ENCODE measurements at regions not wholly inside any gene's neighbourhood (a gene's known extent, or its start where the extent isn't known, plus 50 kb on each side); places are given as distances from the start of the nearest gene placed in this dataset.

- Histone ChIP-seq H3K4me1 (ENCODE audit: control insufficient read depth in 2 of 2, insufficient read depth in 1 of 2, low read depth in 1 of 2, low read length in 2 of 2) (no peaks in the 10 kb centered on the region), H3K27ac (replicated peaks; ENCODE audit: low read length) (no peak overlapping the region), H3K79me1 (ENCODE audit: low read depth, low read length) (no peaks in the 10 kb centered on the region), H3K9me3 (replicated peaks in 1 of 2; ENCODE audit: control insufficient read depth in 2 of 2, insufficient read depth in 1 of 2, low read depth in 1 of 2, low read length in 2 of 2) (no peaks in the 10 kb centered on the region), H3K36me3 (replicated peaks in 1 of 2; ENCODE audit: control insufficient read depth in 2 of 2, insufficient read depth in 2 of 2, low read length in 2 of 2) (no peaks in the 10 kb centered on the region), H3K27me3 (ENCODE audit: control insufficient read depth in 3 of 3, insufficient read depth in 3 of 3, low read depth in 1 of 3, low read length in 3 of 3) (peaks cover 0 to 8% (median 0%) of the 10 kb centered on the region in 3 experiments), H3K4ac (ENCODE audit: low read length) (no peak overlapping the region), H2BK5ac (ENCODE audit: low read length) (no peak overlapping the region), H4K8ac (ENCODE audit: low read depth, low read length) (no peak overlapping the region), H2AFZ (ENCODE audit: low read length) (no peak overlapping the region), H3K4me2 (ENCODE audit: insufficient read depth, low read length, poor library complexity, severe bottlenecking) (no peak overlapping the region), H2BK15ac (ENCODE audit: low read length) (no peak overlapping the region), H3K18ac (ENCODE audit: low read length) (no peak overlapping the region), H3K9ac (ENCODE audit: low read depth, low read length, poor library complexity) (no peak overlapping the region), H3K14ac (ENCODE audit: low read length) (no peak overlapping the region), H3K23ac (ENCODE audit: low read depth, low read length, poor library complexity) (no peak overlapping the region), H3K4me3 (ENCODE audit: low read length in 2 of 2) (no peak overlapping the region), H2BK12ac (ENCODE audit: low read length) (no peak overlapping the region), H2BK120ac (ENCODE audit: low read depth, low read length) (no peak overlapping the region), H2AK5ac (ENCODE audit: low read depth, low read length) (no peak overlapping the region), H4K91ac (ENCODE audit: low read depth, low read length, poor library complexity) (no peak overlapping the region)
- DNase-seq (ENCODE audit: low spot score): peak; percentile 15
- WGBS, 2 donors (ENCODE audit: extremely low coverage in 2 of 2, insufficient read length in 2 of 2, insufficient replicate concordance in 1 of 2): no CpG with 5 or more reads among the region's 8 CpGs
These were observed 66.0 kb upstream of the FAM136A start for GRCh38 chr2:70367722-70368323.

DNA sequence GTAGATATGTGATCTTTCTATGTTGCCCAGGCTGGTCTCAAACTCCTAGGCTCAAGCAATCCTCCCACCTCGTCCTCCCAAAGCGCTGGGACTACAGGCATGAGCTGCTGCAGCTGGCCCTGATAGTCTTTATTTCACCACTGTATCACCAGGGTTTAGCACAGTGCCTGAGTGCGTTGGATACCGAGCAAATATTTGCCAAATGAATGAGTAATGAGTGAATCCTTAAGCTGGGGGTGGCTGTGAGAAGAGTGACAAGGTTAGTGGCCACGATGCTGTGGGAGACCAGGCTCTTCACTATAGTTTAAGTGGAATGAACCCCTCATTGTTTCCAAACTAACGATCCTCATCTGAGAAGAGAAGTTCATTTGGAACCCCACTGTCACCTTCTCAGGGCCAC, 60.8 kb upstream of the FAM136A start:
- Histone ChIP-seq H4K91ac (ENCODE audit: low read depth, low read length, poor library complexity) (no peak overlapping the region), H2AK5ac (ENCODE audit: low read depth, low read length) (no peak overlapping the region), H3K4me2 (ENCODE audit: insufficient read depth, low read length, poor library complexity, severe bottlenecking) (no peak overlapping the region), H2AFZ (ENCODE audit: low read length) (no peak overlapping the region), H3K9ac (ENCODE audit: low read depth, low read length, poor library complexity) (no peak overlapping the region), H3K79me1 (ENCODE audit: low read depth, low read length) (no peaks in the 10 kb centered on the region), H3K4ac (ENCODE audit: low read length) (no peak overlapping the region), H3K23ac (ENCODE audit: low read depth, low read length, poor library complexity) (no peak overlapping the region), H3K4me1 (ENCODE audit: control insufficient read depth in 2 of 2, insufficient read depth in 1 of 2, low read depth in 1 of 2, low read length in 2 of 2) (peaks cover 2 to 3% of the 10 kb centered on the region in 2 donors), H3K14ac (ENCODE audit: low read length) (no peak overlapping the region), H2BK5ac (ENCODE audit: low read length) (no peak overlapping the region), H3K36me3 (replicated peaks in 1 of 2; ENCODE audit: control insufficient read depth in 2 of 2, insufficient read depth in 2 of 2, low read length in 2 of 2) (no peaks in the 10 kb centered on the region), H3K4me3 (ENCODE audit: low read length in 2 of 2) (no peak overlapping the region), H3K18ac (ENCODE audit: low read length) (no peak overlapping the region), H2BK12ac (ENCODE audit: low read length) (no peak overlapping the region), H2BK120ac (ENCODE audit: low read depth, low read length) (no peak overlapping the region), H3K9me3 (replicated peaks in 1 of 2; ENCODE audit: control insufficient read depth in 2 of 2, insufficient read depth in 1 of 2, low read depth in 1 of 2, low read length in 2 of 2) (no peaks in the 10 kb centered on the region), H3K27me3 (ENCODE audit: control insufficient read depth in 3 of 3, insufficient read depth in 3 of 3, low read depth in 1 of 3, low read length in 3 of 3) (peaks cover 0 to 5% (median 0%) of the 10 kb centered on the region in 3 experiments), H2BK15ac (ENCODE audit: low read length) (no peak overlapping the region), H3K27ac (replicated peaks; ENCODE audit: low read length) (no peak overlapping the region), H4K8ac (ENCODE audit: low read depth, low read length) (no peak overlapping the region)
- no CpG with 5 or more reads among the region's 6 CpGs for WGBS, 2 donors (ENCODE audit: extremely low coverage in 2 of 2, insufficient read length in 2 of 2, insufficient replicate concordance in 1 of 2)
- no peak for DNase-seq (ENCODE audit: low spot score)

- no CpG with 5 or more reads among the region's 3 CpGs for WGBS, 2 donors (ENCODE audit: extremely low coverage in 2 of 2, insufficient read length in 2 of 2, insufficient replicate concordance in 1 of 2)
- Histone ChIP-seq H3K4me3 (ENCODE audit: low read length in 2 of 2) (no peak overlapping the region), H3K27ac (replicated peaks; ENCODE audit: low read length) (no peak overlapping the region)
These were observed 58.9 kb upstream of the FAM136A start for GRCh38 chr2:70360661-70361270.

DNA sequence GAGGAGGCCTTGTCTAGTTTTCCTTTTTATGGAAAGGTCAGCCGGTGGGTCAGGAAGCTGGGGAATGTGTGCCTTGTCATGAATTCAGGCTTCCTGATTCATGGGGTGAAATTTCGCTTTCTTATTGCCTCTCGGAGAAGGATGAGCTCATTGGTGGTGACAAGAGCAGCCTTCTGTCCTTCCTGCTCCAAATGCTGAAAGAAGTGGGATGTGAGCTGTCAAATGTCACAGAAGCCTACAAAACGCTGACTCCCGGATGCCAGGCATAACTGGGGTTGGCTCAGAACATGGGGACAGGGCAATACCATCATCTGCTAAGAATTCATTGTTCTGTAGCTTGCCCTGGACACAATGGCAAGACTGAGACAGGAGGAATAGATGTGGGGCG, 55.8 kb upstream of the FAM136A start:
- H3K14ac ChIP-seq (ENCODE audit: low read length): no peak overlapping the region
- no peak overlapping the region for H2BK120ac ChIP-seq (ENCODE audit: low read depth, low read length)
- H2BK5ac ChIP-seq (ENCODE audit: low read length): no peak overlapping the region
- no peaks in the 10 kb centered on the region for H3K27me3 ChIP-seq (ENCODE audit: control insufficient read depth in 3 of 3, insufficient read depth in 3 of 3, low read depth in 1 of 3, low read length in 3 of 3)
- no peak overlapping the region for H4K91ac ChIP-seq (ENCODE audit: low read depth, low read length, poor library complexity)
- H3K4ac ChIP-seq (ENCODE audit: low read length): no peak overlapping the region
- H3K4me3 ChIP-seq (ENCODE audit: low read length in 2 of 2): no peak overlapping the region
- H4K8ac ChIP-seq (ENCODE audit: low read depth, low read length): no peak overlapping the region
- no peak overlapping the region for H3K23ac ChIP-seq (ENCODE audit: low read depth, low read length, poor library complexity)
- WGBS, 2 donors (ENCODE audit: extremely low coverage in 2 of 2, insufficient read length in 2 of 2, insufficient replicate concordance in 1 of 2): no CpG with 5 or more reads among the region's 6 CpGs
- no peak overlapping the region for H3K27ac ChIP-seq (replicated peaks; ENCODE audit: low read length)
- DNase-seq (ENCODE audit: low spot score): no peak
- no peak overlapping the region for H3K18ac ChIP-seq (ENCODE audit: low read length)
- H3K9me3 ChIP-seq (replicated peaks in 1 of 2; ENCODE audit: control insufficient read depth in 2 of 2, insufficient read depth in 1 of 2, low read depth in 1 of 2, low read length in 2 of 2): no peaks in the 10 kb centered on the region
- no peaks in the 10 kb centered on the region for H3K79me1 ChIP-seq (ENCODE audit: low read depth, low read length)
- H3K4me2 ChIP-seq (ENCODE audit: insufficient read depth, low read length, poor library complexity, severe bottlenecking): no peak overlapping the region
- no peak overlapping the region for H3K9ac ChIP-seq (ENCODE audit: low read depth, low read length, poor library complexity)
- no peak overlapping the region for H2BK15ac ChIP-seq (ENCODE audit: low read length)
- H2AFZ ChIP-seq (ENCODE audit: low read length): peak overlapping the region; percentile 31
- H2AK5ac ChIP-seq (ENCODE audit: low read depth, low read length): no peak overlapping the region
- peaks cover 4% of the 10 kb centered on the region in 2 donors for H3K4me1 ChIP-seq (ENCODE audit: control insufficient read depth in 2 of 2, insufficient read depth in 1 of 2, low read depth in 1 of 2, low read length in 2 of 2)
- H3K36me3 ChIP-seq (replicated peaks in 1 of 2; ENCODE audit: control insufficient read depth in 2 of 2, insufficient read depth in 2 of 2, low read length in 2 of 2): no peaks in the 10 kb centered on the region
- H2BK12ac ChIP-seq (ENCODE audit: low read length): no peak overlapping the region

More at GRCh38 chr2:70360661-70361270, 58.9 kb upstream of the FAM136A start:
- Histone ChIP-seq H3K18ac (ENCODE audit: low read length) (no peak overlapping the region), H3K4me1 (ENCODE audit: control insufficient read depth in 2 of 2, insufficient read depth in 1 of 2, low read depth in 1 of 2, low read length in 2 of 2) (peaks cover 4% of the 10 kb centered on the region in 2 donors), H4K91ac (ENCODE audit: low read depth, low read length, poor library complexity) (no peak overlapping the region), H2BK120ac (ENCODE audit: low read depth, low read length) (no peak overlapping the region), H3K4me2 (ENCODE audit: insufficient read depth, low read length, poor library complexity, severe bottlenecking) (no peak overlapping the region), H2AK5ac (ENCODE audit: low read depth, low read length) (no peak overlapping the region), H3K9ac (ENCODE audit: low read depth, low read length, poor library complexity) (no peak overlapping the region), H2BK12ac (ENCODE audit: low read length) (no peak overlapping the region), H2BK5ac (ENCODE audit: low read length) (no peak overlapping the region), H3K9me3 (replicated peaks in 1 of 2; ENCODE audit: control insufficient read depth in 2 of 2, insufficient read depth in 1 of 2, low read depth in 1 of 2, low read length in 2 of 2) (no peaks in the 10 kb centered on the region), H4K8ac (ENCODE audit: low read depth, low read length) (no peak overlapping the region), H2BK15ac (ENCODE audit: low read length) (no peak overlapping the region), H3K14ac (ENCODE audit: low read length) (no peak overlapping the region), H3K4ac (ENCODE audit: low read length) (no peak overlapping the region), H2AFZ (ENCODE audit: low read length) (no peak overlapping the region), H3K23ac (ENCODE audit: low read depth, low read length, poor library complexity) (no peak overlapping the region), H3K79me1 (ENCODE audit: low read depth, low read length) (no peaks in the 10 kb centered on the region), H3K27me3 (ENCODE audit: control insufficient read depth in 3 of 3, insufficient read depth in 3 of 3, low read depth in 1 of 3, low read length in 3 of 3) (no peaks in the 10 kb centered on the region), H3K36me3 (replicated peaks in 1 of 2; ENCODE audit: control insufficient read depth in 2 of 2, insufficient read depth in 2 of 2, low read length in 2 of 2) (no peaks in the 10 kb centered on the region)
- no peak for DNase-seq (ENCODE audit: low spot score)
